Skin epidermis (tissue), 12 donors: ENCODE measurements at regions not wholly inside any gene's neighbourhood (a gene's known extent, or its start where the extent isn't known, plus 50 kb on each side); places are given as distances from the start of the nearest gene placed in this dataset.

Source experiments
- H3K27ac ChIP-seq, 21 experiments: fragments of 200-600 bp; sonication (generic) in 11 of 21; one replicate each; pipeline ENCODE4 v1.5.0; 2020; ENCODE audit warnings: mild to moderate bottlenecking in 3 of 21, inconsistent platforms in 2 of 21, moderate library complexity in 2 of 21
- H3K4me3 ChIP-seq, 7 experiments: fragments of 200-600 bp; sonication (generic) in 2 of 7; one replicate each; pipeline ENCODE4 v1.5.0; 2020; ENCODE audit warnings: inconsistent platforms in 2 of 7, mild to moderate bottlenecking in 2 of 7, moderate library complexity in 1 of 7

GRCh38 chr12:47326190-47326589, 246.4 kb upstream of the AMIGO2 start:
- no peak overlapping the region for H3K27ac ChIP-seq
- H3K4me3 ChIP-seq = no peak overlapping the region

- H3K27ac ChIP-seq = no peak overlapping the region
- H3K4me3 ChIP-seq = no peak overlapping the region
Measured at GRCh38 chr12:47323802-47324201, 244.0 kb upstream of the AMIGO2 start.

GRCh38 chr12:47321436-47321835, 241.7 kb upstream of the AMIGO2 start:
- no peak overlapping the region for H3K27ac ChIP-seq

GRCh38 chr12:47319746-47320145, 240.0 kb upstream of the AMIGO2 start:
- no peak overlapping the region for H3K27ac ChIP-seq
- no peak overlapping the region for H3K4me3 ChIP-seq

More at GRCh38 chr12:47321436-47321835, 241.7 kb upstream of the AMIGO2 start:
- H3K4me3 ChIP-seq = no peak overlapping the region

GRCh38 chr12:47318963-47319362, 239.2 kb upstream of the AMIGO2 start:
- Histone ChIP-seq H3K4me3 (no peak overlapping the region), H3K27ac (no peak overlapping the region)

GRCh38 chr12:47317175-47317915, 237.6 kb upstream of the AMIGO2 start:
- H3K4me3 ChIP-seq = peak overlapping the region in 1 of 7 experiments; percentile 5
- peak overlapping the region in 14 of 21 experiments; percentile 27 to 78 (median 50) for H3K27ac ChIP-seq

- H3K27ac ChIP-seq = peak overlapping the region in 9 of 21 experiments; percentile 17 to 78 (median 49)
- H3K4me3 ChIP-seq = no peak overlapping the region
Measured at GRCh38 chr12:47316609-47317049, 236.9 kb upstream of the AMIGO2 start.

GRCh38 chr12:47314996-47315395, 235.2 kb upstream of the AMIGO2 start:
- H3K4me3 ChIP-seq = no peak overlapping the region
- H3K27ac ChIP-seq = no peak overlapping the region

- H3K4me3 ChIP-seq = no peak overlapping the region
- no peak overlapping the region for H3K27ac ChIP-seq
Measured at GRCh38 chr12:47312808-47313426, 233.2 kb upstream of the AMIGO2 start.

- no peak overlapping the region for H3K27ac ChIP-seq
- no peak overlapping the region for H3K4me3 ChIP-seq
Measured at GRCh38 chr12:47312147-47312546, 232.4 kb upstream of the AMIGO2 start.

- H3K27ac ChIP-seq = no peak overlapping the region
Measured at GRCh38 chr12:47311568-47311967, 231.8 kb upstream of the AMIGO2 start.

GRCh38 chr12:47311010-47311409, 231.3 kb upstream of the AMIGO2 start:
- no peak overlapping the region for H3K27ac ChIP-seq
- H3K4me3 ChIP-seq = no peak overlapping the region

More at GRCh38 chr12:47311568-47311967, 231.8 kb upstream of the AMIGO2 start:
- H3K4me3 ChIP-seq = no peak overlapping the region

- H3K4me3 ChIP-seq = no peak overlapping the region
- no peak overlapping the region for H3K27ac ChIP-seq
Measured at GRCh38 chr12:47308672-47309071, 228.9 kb upstream of the AMIGO2 start.

- Histone ChIP-seq H3K4me3 (peak overlapping the region in 6 of 7 experiments; percentile 8 to 29 (median 14)), H3K27ac (peak overlapping the region in 7 of 21 experiments; percentile 14 to 70 (median 42))
Measured at GRCh38 chr12:47307680-47308399, 228.1 kb upstream of the AMIGO2 start.

- H3K4me3 ChIP-seq = peak overlapping the region in 6 of 7 experiments; percentile 8 to 29 (median 14)
- peak overlapping the region in 7 of 21 experiments; percentile 14 to 70 (median 42) for H3K27ac ChIP-seq
Measured at GRCh38 chr12:47306773-47307679, 227.3 kb upstream of the AMIGO2 start.

- Histone ChIP-seq H3K27ac (no peak overlapping the region), H3K4me3 (no peak overlapping the region)
Measured at GRCh38 chr12:47306130-47306529, 226.4 kb upstream of the AMIGO2 start.

GRCh38 chr12:47305464-47305863, 225.7 kb upstream of the AMIGO2 start:
- Histone ChIP-seq H3K27ac (no peak overlapping the region), H3K4me3 (no peak overlapping the region)

GRCh38 chr12:47303995-47304560, 224.3 kb upstream of the AMIGO2 start:
- Histone ChIP-seq H3K27ac (no peak overlapping the region), H3K4me3 (no peak overlapping the region)

- H3K4me3 ChIP-seq = no peak overlapping the region
Measured at GRCh38 chr12:47303207-47303606, 223.4 kb upstream of the AMIGO2 start.

More at GRCh38 chr12:47303207-47303606, 223.4 kb upstream of the AMIGO2 start:
- no peak overlapping the region for H3K27ac ChIP-seq
